HCT116 (cell line): ENCODE measurements at regions not wholly inside any gene's neighbourhood (a gene's known extent, or its start where the extent isn't known, plus 50 kb on each side); places are given as distances from the start of the nearest gene placed in this dataset.
"Not testable (repeated sequence)": the region's sequence is repeated elsewhere in the genome, so short reads cannot be mapped to it uniquely, and the experiment has no call there.

Experiments used
- ATAC-seq: fragments of 200-7000 bp; cut with Tn5 transposase; 2 replicates; pipeline ENCODE4 v1.9.1; 2020; ENCODE audit warnings: mild to moderate bottlenecking, moderate library complexity
- BruUV-seq: library from RNA; stranded (reverse); fragments of 400-500 nt; replicated peaks from 2 replicates; lab custom pipeline; 2021; lab: Mats Ljungman, UMichigan
- CTCF ChIA-PET: fragments of 300-600 bp; sonication (Branson Sonifier 250); formaldehyde crosslinking; loops from one replicate; lab custom pipeline; 2021; ENCODE audit warnings: antibody characterized with exemption; lab: Charles Lee
- POLR2A ChIA-PET: fragments of 300-600, 350-600 bp; sonication (Branson Sonifier 250); formaldehyde crosslinking; loops from one replicate; lab custom pipeline; 2021; ENCODE audit warnings: antibody characterized with exemption; lab: Charles Lee
- RAD21 ChIA-PET, 2 experiments: fragments of 300-600 bp; sonication (Branson Sonifier 250); formaldehyde crosslinking; loops; one replicate each; lab custom pipeline; 2023; ENCODE audit warnings: low total read pairs in 2 of 2; ENCODE audit not compliant: uncharacterized antibody in 2 of 2, unreplicated experiment in 2 of 2, low non-redundant PET in 1 of 2; lab: Charles Lee
- DNase-seq: peaks from one replicate; pipeline ENCODE4 v3.0.0-alpha.2; 2010; ENCODE audit warnings: low read depth, low spot score
- H2AFZ ChIP-seq: fragments of 200-600 bp; shearing (Covaris generic), sonication (generic); 2 replicates; pipeline ENCODE4 v1.6.1; 2017; ENCODE audit warnings: low read depth, mixed run types, mixed read lengths, antibody characterized with exemption, low read length; ENCODE audit not compliant: poor library complexity, severe bottlenecking
- H3K27ac ChIP-seq: 2 replicates; pipeline ENCODE4 v1.5.1; 2012; ENCODE audit warnings: low read depth, low read length
- H3K27me3 ChIP-seq: fragments of 200-600 bp; sonication (generic); 2 replicates; pipeline ENCODE4 v1.6.1; 2016; ENCODE audit warnings: mixed run types, low read length, mixed read lengths; ENCODE audit not compliant: insufficient read depth
- H3K36me3 ChIP-seq, 2 experiments: fragments of 200-500 bp in 1 of 2; fragments of 200-600 bp in 1 of 2; sonication (Bioruptor generic) in 1 of 2; sonication (generic) in 1 of 2; 2 replicates each; pipeline versions ENCODE4 v1.5.1 to v1.6.1; 2014 to 2016; ENCODE audit warnings: low read length in 2 of 2, inconsistent platforms in 1 of 2, mixed read lengths in 1 of 2, mixed run types in 1 of 2; ENCODE audit not compliant: insufficient read depth in 2 of 2, control insufficient read depth in 1 of 2
- H3K4me1 ChIP-seq, 2 experiments: fragments of 200-600 bp in 1 of 2; sonication (generic) in 1 of 2; 2 replicates each; pipeline versions ENCODE4 v1.5.1 to v1.6.1; 2012 to 2017; ENCODE audit warnings: low read length in 2 of 2, inconsistent platforms in 1 of 2, mild to moderate bottlenecking in 1 of 2, mixed read lengths in 1 of 2, mixed run types in 1 of 2, moderate library complexity in 1 of 2; ENCODE audit not compliant: insufficient read depth in 2 of 2, control insufficient read depth in 1 of 2
- H3K4me2 ChIP-seq: fragments of 200-600 bp; sonication (generic); 2 replicates; pipeline ENCODE4 v1.6.1; 2017; ENCODE audit warnings: mixed run types, low read length, mixed read lengths
- H3K4me3 ChIP-seq, 2 experiments: fragments of 200-600 bp in 1 of 2; sonication (generic) in 1 of 2; replicated peaks in 1 of 2; 2 replicates each; pipeline ENCODE4 v1.5.1; 2011 to 2016; ENCODE audit warnings: low read length in 2 of 2, control low read depth in 1 of 2, low read depth in 1 of 2, mild to moderate bottlenecking in 1 of 2, mixed read lengths in 1 of 2, mixed run types in 1 of 2
- H3K79me2 ChIP-seq: fragments of 200-600 bp; sonication (generic); 2 replicates; pipeline ENCODE4 v1.6.1; 2017; ENCODE audit warnings: mild to moderate bottlenecking, mixed run types, low read length, moderate library complexity, mixed read lengths; ENCODE audit not compliant: insufficient read depth
- H3K9ac ChIP-seq: fragments of 200-600 bp; sonication (generic); 2 replicates; pipeline ENCODE4 v1.6.1; 2016; ENCODE audit warnings: low read length, mixed read lengths
- H3K9me2 ChIP-seq: fragments of 200-600 bp; sonication (generic), shearing (Covaris generic); 2 replicates; pipeline ENCODE4 v1.6.1; 2017; ENCODE audit warnings: mixed run types, mild to moderate bottlenecking, moderate library complexity; ENCODE audit not compliant: insufficient read depth
- H3K9me3 ChIP-seq, 2 experiments: fragments of 200-500 bp in 1 of 2; fragments of 200-600 bp in 1 of 2; sonication (Bioruptor generic) in 1 of 2; sonication (generic) in 1 of 2; 2 replicates each; pipeline ENCODE4 v1.6.1; 2014 to 2017; ENCODE audit warnings: low read length in 2 of 2, mixed read lengths in 2 of 2, inconsistent platforms in 1 of 2, low read depth in 1 of 2, mild to moderate bottlenecking in 1 of 2, mixed run types in 1 of 2, moderate library complexity in 1 of 2; ENCODE audit not compliant: control insufficient read depth in 1 of 2, insufficient read depth in 1 of 2
- H4K20me1 ChIP-seq: fragments of 200-600 bp; sonication (generic), shearing (Covaris generic); 2 replicates; pipeline ENCODE4 v1.6.1; 2017; ENCODE audit warnings: mixed run types, mild to moderate bottlenecking, moderate library complexity; ENCODE audit not compliant: insufficient read depth
- CBX3 ChIP-seq: IDR thresholded peaks from 2 replicates; pipeline ENCODE4 v1.6.1; 2012; ENCODE audit warnings: low read depth
- EGR1 ChIP-seq: IDR thresholded peaks from 2 replicates; pipeline ENCODE4 v1.6.1; 2012; ENCODE audit warnings: low read depth
- EZH2phosphoT487 ChIP-seq: fragments of 200-600 bp; IDR thresholded peaks from 2 replicates; pipeline ENCODE4 v1.6.1; 2018; ENCODE audit warnings: antibody characterized with exemption, borderline replicate concordance
- FOSL1 ChIP-seq: IDR thresholded peaks from 2 replicates; pipeline ENCODE4 v1.6.1; 2012; ENCODE audit warnings: low read depth
- RAD21 ChIP-seq: IDR thresholded peaks from 2 replicates; pipeline ENCODE4 v1.6.1; 2012; ENCODE audit warnings: low read depth, mild to moderate bottlenecking
- SIN3A ChIP-seq: IDR thresholded peaks from 2 replicates; pipeline ENCODE4 v1.6.1; 2012; ENCODE audit warnings: low read depth
- SRF ChIP-seq: IDR thresholded peaks from 2 replicates; pipeline ENCODE4 v1.6.1; 2012; ENCODE audit warnings: low read depth
- TCF7L2 ChIP-seq: IDR thresholded peaks from 2 replicates; pipeline ENCODE4 v1.7.0; 2011; ENCODE audit warnings: borderline replicate concordance, inconsistent platforms; ENCODE audit not compliant: insufficient read depth, insufficient read length; ENCODE audit errors: extremely low read depth
- ZNF274 ChIP-seq: fragments of 200-500 bp; sonication (Bioruptor generic); IDR thresholded peaks from 2 replicates; pipeline ENCODE4 v1.6.1; 2014; ENCODE audit warnings: mild to moderate bottlenecking, low read depth, low read length, inconsistent platforms
- intact Hi-C: fragments of 100-400 bp; cut with micrococcal nuclease; formaldehyde crosslinking; loops from 2 replicates; pipeline ENCODE4 v1.10.0; 2022

DNA sequence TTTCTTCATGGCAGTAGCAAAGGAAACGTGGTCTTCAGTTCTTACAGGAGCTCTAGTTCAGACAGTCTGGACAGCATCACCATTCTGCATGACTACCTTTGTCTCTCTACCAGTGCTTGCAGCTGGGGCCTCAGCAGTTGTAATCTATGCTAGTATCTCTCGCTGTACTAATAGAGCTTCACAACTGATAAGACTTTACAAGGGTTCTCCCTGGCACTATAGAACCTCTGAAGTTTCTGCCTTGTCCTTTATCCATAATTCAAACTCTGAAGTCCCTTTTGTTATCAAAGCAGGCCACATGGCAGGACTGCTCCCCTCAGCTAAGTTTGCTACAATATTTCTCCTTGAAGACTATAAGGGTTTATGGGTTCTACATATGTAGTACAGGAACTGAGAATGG lies 842.1 kb upstream of the ADGRB3 start:
- ChIA-PET CTCF (no interaction called here), RAD21 (no interaction called here), POLR2A (no interaction called here)
- Histone ChIP-seq H3K9me3 (peaks cover 3 to 16% of the 10 kb centered on the region in 2 experiments; a peak in 2 of 4 replicates), H2AFZ (no peak overlapping the region), H3K4me3 (no peak overlapping the region), H3K79me2 (no peaks in the 10 kb centered on the region), H3K36me3 (no peaks in the 10 kb centered on the region), H3K4me1 (no peaks in the 10 kb centered on the region), H3K9ac (no peak overlapping the region), H4K20me1 (no peaks in the 10 kb centered on the region), H3K4me2 (no peak overlapping the region), H3K27ac (no peak overlapping the region), H3K9me2 (no peaks in the 10 kb centered on the region), H3K27me3 (no peaks in the 10 kb centered on the region)
- TF ChIP-seq SIN3A = no peak
- no peak for TF ChIP-seq TCF7L2
- DNase-seq (no peak), ATAC-seq (no peak)
- no TSS peak for BruUV-seq
- intact Hi-C loops = no loop called here

DNA sequence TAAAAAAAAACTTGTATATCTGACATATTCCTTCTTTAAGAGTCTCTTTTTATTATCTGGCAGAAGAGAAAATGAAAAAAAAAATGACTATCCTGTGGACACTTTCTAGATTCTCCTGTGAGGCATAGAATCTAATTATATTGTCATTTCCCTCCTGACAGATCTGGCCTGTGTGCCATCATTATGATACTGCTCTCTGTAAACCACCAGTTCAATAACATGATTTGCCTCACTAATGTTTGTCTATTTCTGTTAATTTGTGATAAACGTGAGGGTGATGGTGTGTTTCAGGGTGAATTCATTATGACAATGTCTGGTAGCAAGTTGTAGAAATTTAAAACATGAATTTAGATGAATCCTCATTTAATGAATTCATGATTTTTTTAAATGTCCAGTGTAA lies 844.5 kb upstream of the ADGRB3 start:
- ChIA-PET RAD21 (no interaction called here), CTCF (no interaction called here), POLR2A (no interaction called here)
- intact Hi-C loops = no loop called here
- H3K9ac ChIP-seq = no peak overlapping the region
- H2AFZ ChIP-seq = no peak overlapping the region
- ATAC-seq = no peak
- no peak overlapping the region for H3K4me2 ChIP-seq
- H3K4me3 ChIP-seq = no peak overlapping the region
- no peaks in the 10 kb centered on the region for H3K9me2 ChIP-seq
- H3K79me2 ChIP-seq = no peaks in the 10 kb centered on the region
- H3K27ac ChIP-seq = no peak overlapping the region
- BruUV-seq = no TSS peak
- H3K9me3 ChIP-seq = peaks cover 0 to 12% of the 10 kb centered on the region in 2 experiments; a peak in 2 of 4 replicates
- H3K4me1 ChIP-seq = no peaks in the 10 kb centered on the region
- TF ChIP-seq FOSL1 (no peak), ZNF274 (no peak), RAD21 (no peak), CBX3 (no peak), EZH2phosphoT487 (no peak), SRF (no peak), EGR1 (no peak)
- TF ChIP-seq, all 23 proteins: peak for 0
- DNase-seq = no peak
- Histone ChIP-seq H3K36me3 (no peaks in the 10 kb centered on the region), H4K20me1 (no peaks in the 10 kb centered on the region), H3K27me3 (no peaks in the 10 kb centered on the region)

DNA sequence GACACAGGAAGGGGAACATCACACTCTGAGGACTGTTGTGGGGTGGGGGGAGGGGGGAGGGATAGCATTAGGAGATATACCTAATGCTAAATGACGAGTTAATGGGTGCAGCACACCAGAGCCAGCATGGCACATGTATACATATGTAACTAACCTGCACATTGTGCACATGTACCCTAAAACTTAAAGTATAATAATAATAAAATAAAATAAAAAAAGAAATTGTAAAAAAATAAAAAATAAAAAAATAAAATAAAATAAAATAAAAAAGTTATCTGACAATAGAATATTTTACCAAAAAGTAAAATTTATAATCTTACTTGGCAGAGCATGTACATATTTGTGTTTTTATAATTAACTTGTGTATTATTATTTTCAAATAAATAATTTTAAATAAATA lies 848.0 kb upstream of the ADGRB3 start:
- H3K4me1 ChIP-seq, intact Hi-C loops, H3K27me3 ChIP-seq, RAD21 ChIA-PET, H4K20me1 ChIP-seq, H3K9me3 ChIP-seq, CTCF ChIA-PET, DNase-seq, BruUV-seq, H3K9ac ChIP-seq, ATAC-seq, POLR2A ChIA-PET, H3K4me3 ChIP-seq, H3K4me2 ChIP-seq, H2AFZ ChIP-seq, H3K79me2 ChIP-seq, H3K27ac ChIP-seq, H3K36me3 ChIP-seq, H3K9me2 ChIP-seq: not testable (repeated sequence)
